Loucy (cell line): ENCODE measurements at regions not wholly inside any gene's neighbourhood (a gene's known extent, or its start where the extent isn't known, plus 50 kb on each side); places are given as distances from the start of the nearest gene placed in this dataset.

Source experiments
- EZH2phosphoT487 ChIP-seq: fragments of 200-600 bp; IDR thresholded peaks from 2 replicates; pipeline ENCODE4 v1.6.1; 2018; ENCODE audit warnings: antibody characterized with exemption, mild to moderate bottlenecking, moderate library complexity, borderline replicate concordance
- TF ChIP-seq, protein P1 (sequence below): fragments of 200-600 bp; sonication (generic); conservative IDR thresholded peaks from 2 replicates; pipeline ENCODE4 v1.5.1; 2014; ENCODE audit warnings: mild to moderate bottlenecking, antibody characterized with exemption, low read length

DNA sequence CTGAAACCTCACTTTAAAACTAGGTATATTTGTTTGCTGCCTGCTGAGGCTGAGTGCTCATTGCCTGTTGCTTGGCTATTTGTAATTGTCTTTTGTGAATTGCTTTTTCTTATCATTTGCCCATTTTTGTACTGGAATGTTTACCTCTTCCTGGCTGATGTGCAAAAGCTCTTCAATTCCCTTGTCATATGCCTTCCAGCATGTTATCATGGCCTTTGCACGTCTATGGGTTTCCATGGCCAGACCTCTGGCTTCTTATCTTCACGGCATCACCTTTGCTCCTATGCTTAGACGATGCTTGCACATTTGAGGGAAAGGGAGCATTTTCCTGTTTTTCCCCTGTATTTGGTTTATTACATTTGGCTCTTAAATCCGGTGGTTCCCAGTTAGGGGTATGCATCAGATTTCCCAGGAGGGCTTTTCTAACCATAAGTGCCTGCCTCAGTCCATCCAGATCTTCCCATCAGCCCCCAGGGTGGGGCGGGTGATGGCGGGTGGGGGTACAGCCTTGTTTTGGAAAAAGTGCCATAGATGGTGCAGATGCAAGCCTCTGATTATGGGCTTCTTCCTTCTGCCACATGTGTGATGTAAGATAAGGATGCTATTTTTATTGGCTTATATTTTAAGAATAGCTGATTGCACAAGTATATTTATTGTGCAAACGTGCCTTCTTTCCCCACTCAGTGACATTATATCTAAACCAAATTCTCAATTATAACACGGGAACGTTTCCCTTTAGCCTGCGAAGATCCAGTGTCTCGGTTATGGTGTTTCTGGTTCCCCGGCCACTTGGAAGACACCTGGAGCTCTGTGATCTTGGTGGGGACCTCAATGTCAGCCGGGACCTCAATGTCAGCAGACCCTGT, 70.6 kb upstream of the SEPTIN5 start:
- TF ChIP-seq, protein P1, sequence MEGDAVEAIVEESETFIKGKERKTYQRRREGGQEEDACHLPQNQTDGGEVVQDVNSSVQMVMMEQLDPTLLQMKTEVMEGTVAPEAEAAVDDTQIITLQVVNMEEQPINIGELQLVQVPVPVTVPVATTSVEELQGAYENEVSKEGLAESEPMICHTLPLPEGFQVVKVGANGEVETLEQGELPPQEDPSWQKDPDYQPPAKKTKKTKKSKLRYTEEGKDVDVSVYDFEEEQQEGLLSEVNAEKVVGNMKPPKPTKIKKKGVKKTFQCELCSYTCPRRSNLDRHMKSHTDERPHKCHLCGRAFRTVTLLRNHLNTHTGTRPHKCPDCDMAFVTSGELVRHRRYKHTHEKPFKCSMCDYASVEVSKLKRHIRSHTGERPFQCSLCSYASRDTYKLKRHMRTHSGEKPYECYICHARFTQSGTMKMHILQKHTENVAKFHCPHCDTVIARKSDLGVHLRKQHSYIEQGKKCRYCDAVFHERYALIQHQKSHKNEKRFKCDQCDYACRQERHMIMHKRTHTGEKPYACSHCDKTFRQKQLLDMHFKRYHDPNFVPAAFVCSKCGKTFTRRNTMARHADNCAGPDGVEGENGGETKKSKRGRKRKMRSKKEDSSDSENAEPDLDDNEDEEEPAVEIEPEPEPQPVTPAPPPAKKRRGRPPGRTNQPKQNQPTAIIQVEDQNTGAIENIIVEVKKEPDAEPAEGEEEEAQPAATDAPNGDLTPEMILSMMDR = no peak
- no peak for TF ChIP-seq EZH2phosphoT487
